ENCODE measurements at regions not wholly inside any gene's neighbourhood (a gene's known extent, or its start where the extent isn't known, plus 50 kb on each side); places are given as distances from the start of the nearest gene placed in this dataset.
"Not testable (repeated sequence)": the region's sequence is repeated elsewhere in the genome, so short reads cannot be mapped to it uniquely, and the experiment has no call there.

- Histone ChIP-seq H3K27ac (ENCODE audit: low read depth, low read length) (no peak overlapping the region), H3K4me3 (ENCODE audit: low read depth in 1 of 2, low read length in 2 of 2) (no peak overlapping the region), H3K4me1 (ENCODE audit: control insufficient read depth in 1 of 2, insufficient read depth in 2 of 2, low read length in 2 of 2) (no peaks in the 10 kb centered on the region), H3K27me3 (ENCODE audit: control insufficient read depth in 1 of 2, insufficient read depth in 2 of 2, low read length in 2 of 2) (no peaks in the 10 kb centered on the region), H3K9me3 (ENCODE audit: control insufficient read depth in 1 of 2, low read length in 2 of 2) (no peaks in the 10 kb centered on the region), H3K36me3 (ENCODE audit: control insufficient read depth in 1 of 2, insufficient read depth in 2 of 2, low read length in 2 of 2) (no peaks in the 10 kb centered on the region), H3K9ac (ENCODE audit: low read depth in 1 of 2, low read length in 2 of 2) (no peak overlapping the region)
Observed at GRCh38 chr4:87918314-87919058, 57.0 kb upstream of the SPP1 start.

- H3K36me3 ChIP-seq (ENCODE audit: control insufficient read depth in 1 of 2, insufficient read depth in 2 of 2, low read length in 2 of 2); H3K9ac ChIP-seq (ENCODE audit: low read depth in 1 of 2, low read length in 2 of 2); H3K9me3 ChIP-seq (ENCODE audit: control insufficient read depth in 1 of 2, low read length in 2 of 2); H3K27ac ChIP-seq (ENCODE audit: low read depth, low read length); H3K4me3 ChIP-seq (ENCODE audit: low read depth in 1 of 2, low read length in 2 of 2); H3K27me3 ChIP-seq (ENCODE audit: control insufficient read depth in 1 of 2, insufficient read depth in 2 of 2, low read length in 2 of 2); H3K4me1 ChIP-seq (ENCODE audit: control insufficient read depth in 1 of 2, insufficient read depth in 2 of 2, low read length in 2 of 2): not testable (repeated sequence)
Observed at GRCh38 chr4:87919304-87919703, 56.2 kb upstream of the SPP1 start.

GRCh38 chr4:87919941-87920340, 55.6 kb upstream of the SPP1 start:
- Histone ChIP-seq H3K4me3 (ENCODE audit: low read depth in 1 of 2, low read length in 2 of 2) (no peak overlapping the region), H3K36me3 (ENCODE audit: control insufficient read depth in 1 of 2, insufficient read depth in 2 of 2, low read length in 2 of 2) (no peaks in the 10 kb centered on the region), H3K27me3 (ENCODE audit: control insufficient read depth in 1 of 2, insufficient read depth in 2 of 2, low read length in 2 of 2) (no peaks in the 10 kb centered on the region), H3K4me1 (ENCODE audit: control insufficient read depth in 1 of 2, insufficient read depth in 2 of 2, low read length in 2 of 2) (no peaks in the 10 kb centered on the region), H3K27ac (ENCODE audit: low read depth, low read length) (no peak overlapping the region), H3K9me3 (ENCODE audit: control insufficient read depth in 1 of 2, low read length in 2 of 2) (no peaks in the 10 kb centered on the region), H3K9ac (ENCODE audit: low read depth in 1 of 2, low read length in 2 of 2) (no peak overlapping the region)

- Histone ChIP-seq H3K9me3 (ENCODE audit: control insufficient read depth in 1 of 2, low read length in 2 of 2) (no peaks in the 10 kb centered on the region), H3K36me3 (ENCODE audit: control insufficient read depth in 1 of 2, insufficient read depth in 2 of 2, low read length in 2 of 2) (no peaks in the 10 kb centered on the region), H3K4me1 (ENCODE audit: control insufficient read depth in 1 of 2, insufficient read depth in 2 of 2, low read length in 2 of 2) (no peaks in the 10 kb centered on the region), H3K27me3 (ENCODE audit: control insufficient read depth in 1 of 2, insufficient read depth in 2 of 2, low read length in 2 of 2) (no peaks in the 10 kb centered on the region), H3K9ac (ENCODE audit: low read depth in 1 of 2, low read length in 2 of 2) (no peak overlapping the region), H3K4me3 (ENCODE audit: low read depth in 1 of 2, low read length in 2 of 2) (no peak overlapping the region), H3K27ac (ENCODE audit: low read depth, low read length) (no peak overlapping the region)
Observed at GRCh38 chr4:87920478-87920877, 55.0 kb upstream of the SPP1 start.

GRCh38 chr4:87921626-87922479, 53.7 kb upstream of the SPP1 start:
- H3K36me3 ChIP-seq (ENCODE audit: control insufficient read depth in 1 of 2, insufficient read depth in 2 of 2, low read length in 2 of 2); H3K27me3 ChIP-seq (ENCODE audit: control insufficient read depth in 1 of 2, insufficient read depth in 2 of 2, low read length in 2 of 2); H3K4me1 ChIP-seq (ENCODE audit: control insufficient read depth in 1 of 2, insufficient read depth in 2 of 2, low read length in 2 of 2); H3K27ac ChIP-seq (ENCODE audit: low read depth, low read length); H3K9me3 ChIP-seq (ENCODE audit: control insufficient read depth in 1 of 2, low read length in 2 of 2); H3K4me3 ChIP-seq (ENCODE audit: low read depth in 1 of 2, low read length in 2 of 2); H3K9ac ChIP-seq (ENCODE audit: low read depth in 1 of 2, low read length in 2 of 2): not testable (repeated sequence)

GRCh38 chr4:87924146-87924545, 51.4 kb upstream of the SPP1 start:
- H3K27ac ChIP-seq (ENCODE audit: low read depth, low read length); H3K4me3 ChIP-seq (ENCODE audit: low read depth in 1 of 2, low read length in 2 of 2); H3K36me3 ChIP-seq (ENCODE audit: control insufficient read depth in 1 of 2, insufficient read depth in 2 of 2, low read length in 2 of 2); H3K4me1 ChIP-seq (ENCODE audit: control insufficient read depth in 1 of 2, insufficient read depth in 2 of 2, low read length in 2 of 2); H3K9me3 ChIP-seq (ENCODE audit: control insufficient read depth in 1 of 2, low read length in 2 of 2); H3K9ac ChIP-seq (ENCODE audit: low read depth in 1 of 2, low read length in 2 of 2); H3K27me3 ChIP-seq (ENCODE audit: control insufficient read depth in 1 of 2, insufficient read depth in 2 of 2, low read length in 2 of 2): not testable (repeated sequence)
